Stimulated activated naive B cell treated with anti-CD40 and anti-IgM and Interleukin-4, amounts not matched to agents 10 μg/mL and 1 μg/mL and 100 μg/mL, for 72 hours (primary cell): ENCODE measurements at regions not wholly inside any gene's neighbourhood (a gene's known extent, or its start where the extent isn't known, plus 50 kb on each side); places are given as distances from the start of the nearest gene placed in this dataset.
"Not testable (repeated sequence)": the region's sequence is repeated elsewhere in the genome, so short reads cannot be mapped to it uniquely, and the experiment has no call there.

Experiments used
- ATAC-seq, 2 donors: fragments of 150-1000 bp; cut with Tn5 transposase; replicated peaks; 2 replicates each; pipeline ENCODE4 v1.10.0; 2021; ENCODE audit warnings: moderate library complexity in 1 of 2
- DNase-seq: peaks from one replicate; pipeline ENCODE4 v3.0.0; 2021
- H3K27ac Mint-ChIP-seq: one replicate; pipeline ENCODE4 v1.8.0; 2022; ENCODE audit warnings: mild to moderate bottlenecking, mixed read lengths
- H3K27me3 Mint-ChIP-seq, 2 donors: one replicate each; pipeline ENCODE4 v1.8.0; 2022; ENCODE audit warnings: mixed read lengths in 2 of 2
- H3K36me3 Mint-ChIP-seq, 2 donors: one replicate each; pipeline ENCODE4 v1.8.0; 2022; ENCODE audit warnings: mixed read lengths in 2 of 2, mild to moderate bottlenecking in 1 of 2
- H3K4me1 Mint-ChIP-seq, 2 donors: one replicate each; pipeline ENCODE4 v1.8.0; 2022; ENCODE audit warnings: mixed read lengths in 2 of 2, mild to moderate bottlenecking in 1 of 2
- H3K4me3 Mint-ChIP-seq, 2 donors: one replicate each; pipeline ENCODE4 v1.8.0; 2022; ENCODE audit warnings: mild to moderate bottlenecking in 2 of 2, mixed read lengths in 2 of 2, moderate library complexity in 1 of 2
- H3K9me3 Mint-ChIP-seq, 2 donors: one replicate each; pipeline ENCODE4 v1.8.0; 2022; ENCODE audit warnings: mixed read lengths in 2 of 2, mild to moderate bottlenecking in 1 of 2

- Mint-ChIP-seq H3K27ac (no peak overlapping the region), H3K27me3 (no peaks in the 10 kb centered on the region), H3K9me3 (no peaks in the 10 kb centered on the region), H3K4me1 (no peaks in the 10 kb centered on the region), H3K4me3 (no peak overlapping the region), H3K36me3 (no peaks in the 10 kb centered on the region)
- DNase-seq (no peak), ATAC-seq (no peak)
Observed at GRCh38 chr3:27570421-27571106, 86.4 kb upstream of the SLC4A7 start.

- DNase-seq (no peak), ATAC-seq (no peak)
- H3K4me1 Mint-ChIP-seq: peaks cover 0 to 4% of the 10 kb centered on the region in 2 donors
- H3K9me3 Mint-ChIP-seq: no peaks in the 10 kb centered on the region
- no peaks in the 10 kb centered on the region for H3K27me3 Mint-ChIP-seq
- no peak overlapping the region for H3K4me3 Mint-ChIP-seq
- no peak overlapping the region for H3K27ac Mint-ChIP-seq
- no peaks in the 10 kb centered on the region for H3K36me3 Mint-ChIP-seq
Observed at GRCh38 chr3:27568393-27568792, 84.2 kb upstream of the SLC4A7 start.

GRCh38 chr3:27567251-27567650 lies 83.1 kb upstream of the SLC4A7 start:
- Mint-ChIP-seq H3K9me3 (no peaks in the 10 kb centered on the region), H3K36me3 (no peaks in the 10 kb centered on the region), H3K27me3 (no peaks in the 10 kb centered on the region), H3K4me1 (peaks cover 0 to 4% of the 10 kb centered on the region in 2 donors), H3K27ac (no peak overlapping the region), H3K4me3 (no peak overlapping the region)
- ATAC-seq (no peak), DNase-seq (no peak)

- Mint-ChIP-seq H3K27ac (no peak overlapping the region), H3K4me1 (peaks cover 0 to 4% of the 10 kb centered on the region in 2 donors), H3K27me3 (no peaks in the 10 kb centered on the region), H3K4me3 (no peak overlapping the region), H3K9me3 (no peaks in the 10 kb centered on the region), H3K36me3 (no peaks in the 10 kb centered on the region)
- no peak for DNase-seq
- no peak for ATAC-seq
Observed at GRCh38 chr3:27565201-27565852, 81.1 kb upstream of the SLC4A7 start.

- Mint-ChIP-seq H3K36me3 (no peaks in the 10 kb centered on the region), H3K4me3 (no peak overlapping the region), H3K9me3 (no peaks in the 10 kb centered on the region), H3K27ac (no peak overlapping the region), H3K4me1 (peaks cover 0 to 4% of the 10 kb centered on the region in 2 donors), H3K27me3 (no peaks in the 10 kb centered on the region)
- ATAC-seq: no peak
- DNase-seq: no peak
Observed at GRCh38 chr3:27561576-27561975, 77.4 kb upstream of the SLC4A7 start.

GRCh38 chr3:27560484-27561056 lies 76.4 kb upstream of the SLC4A7 start:
- H3K36me3 Mint-ChIP-seq: no peaks in the 10 kb centered on the region
- no peak overlapping the region for H3K4me3 Mint-ChIP-seq
- H3K27me3 Mint-ChIP-seq: no peaks in the 10 kb centered on the region
- H3K9me3 Mint-ChIP-seq: no peaks in the 10 kb centered on the region
- no peak overlapping the region for H3K27ac Mint-ChIP-seq
- peaks cover 0 to 4% of the 10 kb centered on the region in 2 donors for H3K4me1 Mint-ChIP-seq
- DNase-seq (no peak), ATAC-seq (no peak)

- Mint-ChIP-seq H3K27ac (no peak overlapping the region), H3K36me3 (no peaks in the 10 kb centered on the region), H3K4me1 (no peaks in the 10 kb centered on the region), H3K4me3 (no peak overlapping the region), H3K9me3 (no peaks in the 10 kb centered on the region), H3K27me3 (no peaks in the 10 kb centered on the region)
- ATAC-seq (no peak), DNase-seq (no peak)
Observed at GRCh38 chr3:27559835-27560234, 75.7 kb upstream of the SLC4A7 start.

GRCh38 chr3:27559381-27559780 lies 75.2 kb upstream of the SLC4A7 start:
- Mint-ChIP-seq H3K9me3 (no peaks in the 10 kb centered on the region), H3K27ac (no peak overlapping the region), H3K4me1 (no peaks in the 10 kb centered on the region), H3K27me3 (no peaks in the 10 kb centered on the region), H3K4me3 (no peak overlapping the region), H3K36me3 (no peaks in the 10 kb centered on the region)
- no peak for DNase-seq
- no peak for ATAC-seq

- Mint-ChIP-seq H3K4me3 (no peak overlapping the region), H3K27ac (no peak overlapping the region), H3K9me3 (peaks cover 2 to 8% of the 10 kb centered on the region in 2 donors), H3K36me3 (peaks cover 0 to 3% of the 10 kb centered on the region in 2 donors), H3K4me1 (no peaks in the 10 kb centered on the region), H3K27me3 (peaks cover 9% of the 10 kb centered on the region in 2 donors)
- DNase-seq (no peak), ATAC-seq (no peak)
Observed at GRCh38 chr3:27557411-27557810, 73.2 kb upstream of the SLC4A7 start.

GRCh38 chr3:27556887-27557286 lies 72.7 kb upstream of the SLC4A7 start:
- Mint-ChIP-seq H3K27me3 (peaks cover 14% of the 10 kb centered on the region in 2 donors), H3K27ac (no peak overlapping the region), H3K9me3 (peaks cover 6 to 13% of the 10 kb centered on the region in 2 donors), H3K36me3 (peaks cover 3 to 5% of the 10 kb centered on the region in 2 donors), H3K4me3 (no peak overlapping the region), H3K4me1 (no peaks in the 10 kb centered on the region)
- ATAC-seq: no peak
- DNase-seq: no peak

GRCh38 chr3:27554706-27555105 lies 70.5 kb upstream of the SLC4A7 start:
- ATAC-seq (no peak), DNase-seq (no peak)
- Mint-ChIP-seq H3K4me3 (no peak overlapping the region), H3K27me3 (peaks cover 28 to 32% of the 10 kb centered on the region in 2 donors), H3K4me1 (no peaks in the 10 kb centered on the region), H3K27ac (no peak overlapping the region), H3K9me3 (peaks cover 7 to 18% of the 10 kb centered on the region in 2 donors), H3K36me3 (peaks cover 6 to 8% of the 10 kb centered on the region in 2 donors)

GRCh38 chr3:27553886-27554540 lies 69.8 kb upstream of the SLC4A7 start:
- no peak overlapping the region for H3K27ac Mint-ChIP-seq
- H3K4me1 Mint-ChIP-seq: no peaks in the 10 kb centered on the region
- no peak for ATAC-seq
- no peak for DNase-seq
- H3K27me3 Mint-ChIP-seq: peaks cover 28 to 37% of the 10 kb centered on the region in 2 donors
- H3K36me3 Mint-ChIP-seq: peaks cover 6 to 8% of the 10 kb centered on the region in 2 donors
- H3K4me3 Mint-ChIP-seq: no peak overlapping the region
- H3K9me3 Mint-ChIP-seq: peaks cover 7 to 18% of the 10 kb centered on the region in 2 donors

- not testable (repeated sequence) for H3K4me1 Mint-ChIP-seq, H3K36me3 Mint-ChIP-seq, ATAC-seq, H3K27ac Mint-ChIP-seq, DNase-seq, H3K4me3 Mint-ChIP-seq
- Mint-ChIP-seq H3K27me3 (peaks cover 28 to 37% of the 10 kb centered on the region in 2 donors), H3K9me3 (peaks cover 7 to 18% of the 10 kb centered on the region in 2 donors)
Observed at GRCh38 chr3:27552708-27553107, 68.5 kb upstream of the SLC4A7 start.

GRCh38 chr3:27551413-27551812 lies 67.2 kb upstream of the SLC4A7 start:
- H3K4me1 Mint-ChIP-seq, H3K27ac Mint-ChIP-seq, H3K36me3 Mint-ChIP-seq, DNase-seq, ATAC-seq, H3K4me3 Mint-ChIP-seq: not testable (repeated sequence)
- Mint-ChIP-seq H3K9me3 (peaks cover 7 to 18% of the 10 kb centered on the region in 2 donors), H3K27me3 (peaks cover 28 to 37% of the 10 kb centered on the region in 2 donors)
